ENCODE measurements at regions not wholly inside any gene's neighbourhood (a gene's known extent, or its start where the extent isn't known, plus 50 kb on each side); places are given as distances from the start of the nearest gene placed in this dataset.

GRCh38 chr7:37578350-37578749 lies 105.2 kb upstream of the GPR141 start:
- TF ChIP-seq ZNF384 (IDR thresholded peaks at IDR 0.05), result no peak
- no peak for TF ChIP-seq SP1 (IDR thresholded peaks at IDR 0.05)
- no peak for TF ChIP-seq SUZ12 (IDR thresholded peaks at IDR 0.05)
- TF ChIP-seq FOXK2 (IDR thresholded peaks at IDR 0.05), result no peak
- no peak for TF ChIP-seq BHLHE40 (IDR thresholded peaks at IDR 0.05; ENCODE audit: borderline replicate concordance)
- no peak for TF ChIP-seq FOXM1 (IDR thresholded peaks at IDR 0.05; ENCODE audit: borderline replicate concordance)
- TF ChIP-seq PKNOX1 (IDR thresholded peaks at IDR 0.05), result no peak
- TF ChIP-seq ARNT (IDR thresholded peaks at IDR 0.05), result no peak

All from HEK293T (cell line).